ENCODE measurements at regions not wholly inside any gene's neighbourhood (a gene's known extent, or its start where the extent isn't known, plus 50 kb on each side); places are given as distances from the start of the nearest gene placed in this dataset.

- DNase-seq = no peak
Measured at GRCh38 chr11:28759311-28759710, 651.1 kb downstream of the METTL15 start.

GRCh38 chr11:28757725-28758515, 649.7 kb downstream of the METTL15 start:
- DNase-seq = no peak

- no peak for DNase-seq
Measured at GRCh38 chr11:28756977-28757376, 648.8 kb downstream of the METTL15 start.

GRCh38 chr11:28743061-28743550, 634.9 kb downstream of the METTL15 start:
- DNase-seq = no peak

- no peak for DNase-seq
Measured at GRCh38 chr11:28739489-28740280, 631.5 kb downstream of the METTL15 start.

GRCh38 chr11:28738549-28738948, 630.4 kb downstream of the METTL15 start:
- DNase-seq = no peak

GRCh38 chr11:28736256-28736655, 628.1 kb downstream of the METTL15 start:
- no peak for DNase-seq

GRCh38 chr11:28735511-28735910, 627.3 kb downstream of the METTL15 start:
- no peak for DNase-seq

- DNase-seq = no peak
Measured at GRCh38 chr11:28730889-28731288, 622.7 kb downstream of the METTL15 start.

- DNase-seq = no peak
Measured at GRCh38 chr11:28730336-28730735, 622.1 kb downstream of the METTL15 start.

GRCh38 chr11:28729339-28729738, 621.2 kb downstream of the METTL15 start:
- no peak for DNase-seq

- no peak for DNase-seq
Measured at GRCh38 chr11:28728666-28729065, 620.5 kb downstream of the METTL15 start.

- no peak for DNase-seq
Measured at GRCh38 chr11:28727254-28727653, 619.1 kb downstream of the METTL15 start.

GRCh38 chr11:28726432-28726831, 618.2 kb downstream of the METTL15 start:
- DNase-seq = no peak

- no peak for DNase-seq
Measured at GRCh38 chr11:28715726-28716125, 607.5 kb downstream of the METTL15 start.

- DNase-seq = no peak
Measured at GRCh38 chr11:28713850-28714249, 605.7 kb downstream of the METTL15 start.

GRCh38 chr11:28708075-28708474, 599.9 kb downstream of the METTL15 start:
- DNase-seq = no peak

- DNase-seq = no peak
Measured at GRCh38 chr11:28704801-28705200, 596.6 kb downstream of the METTL15 start.

GRCh38 chr11:28703371-28703770, 595.2 kb downstream of the METTL15 start:
- no peak for DNase-seq

GRCh38 chr11:28702871-28703270, 594.7 kb downstream of the METTL15 start:
- no peak for DNase-seq

GRCh38 chr11:28702450-28702790, 594.2 kb downstream of the METTL15 start:
- DNase-seq = no peak

GRCh38 chr11:28701760-28702449, 593.7 kb downstream of the METTL15 start:
- no peak for DNase-seq
